ENCODE measurements at regions not wholly inside any gene's neighbourhood (a gene's known extent, or its start where the extent isn't known, plus 50 kb on each side); places are given as distances from the start of the nearest gene placed in this dataset.

- TF ChIP-seq ZNF274 (IDR thresholded peaks at IDR 0.05; ENCODE audit: low read depth, low read length) = no peak
- no peak for TF ChIP-seq YY1 (IDR thresholded peaks at IDR 0.05; ENCODE audit: insufficient read depth, insufficient read length)
These were observed 556.7 kb upstream of the TMPRSS15 start for GRCh38 chr21:18960306-18960705.

All from NT2/D1 (cell line).